ENCODE measurements at regions not wholly inside any gene's neighbourhood (a gene's known extent, or its start where the extent isn't known, plus 50 kb on each side); places are given as distances from the start of the nearest gene placed in this dataset.

DNA sequence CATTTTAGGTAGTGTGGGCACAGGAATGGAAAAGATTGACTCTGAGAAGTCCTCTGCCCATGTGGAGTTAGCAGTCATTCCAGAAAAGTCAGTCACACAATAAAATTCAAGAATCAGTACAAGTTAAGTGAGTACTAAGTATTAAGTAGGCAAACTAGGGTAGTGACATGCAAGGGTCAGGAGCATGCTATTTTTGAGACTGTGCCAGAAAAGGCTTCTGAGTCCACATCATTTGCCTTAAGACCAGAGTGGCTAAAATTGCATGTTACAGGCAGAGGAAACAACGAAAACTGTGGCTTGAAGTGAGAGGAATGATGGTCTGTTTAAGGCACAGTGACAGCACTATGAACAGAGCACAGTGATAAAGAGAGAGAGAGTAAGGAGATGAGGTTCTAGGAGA is 108.9 kb downstream of the SLC6A15 start:
- TF ChIP-seq, protein P1, sequence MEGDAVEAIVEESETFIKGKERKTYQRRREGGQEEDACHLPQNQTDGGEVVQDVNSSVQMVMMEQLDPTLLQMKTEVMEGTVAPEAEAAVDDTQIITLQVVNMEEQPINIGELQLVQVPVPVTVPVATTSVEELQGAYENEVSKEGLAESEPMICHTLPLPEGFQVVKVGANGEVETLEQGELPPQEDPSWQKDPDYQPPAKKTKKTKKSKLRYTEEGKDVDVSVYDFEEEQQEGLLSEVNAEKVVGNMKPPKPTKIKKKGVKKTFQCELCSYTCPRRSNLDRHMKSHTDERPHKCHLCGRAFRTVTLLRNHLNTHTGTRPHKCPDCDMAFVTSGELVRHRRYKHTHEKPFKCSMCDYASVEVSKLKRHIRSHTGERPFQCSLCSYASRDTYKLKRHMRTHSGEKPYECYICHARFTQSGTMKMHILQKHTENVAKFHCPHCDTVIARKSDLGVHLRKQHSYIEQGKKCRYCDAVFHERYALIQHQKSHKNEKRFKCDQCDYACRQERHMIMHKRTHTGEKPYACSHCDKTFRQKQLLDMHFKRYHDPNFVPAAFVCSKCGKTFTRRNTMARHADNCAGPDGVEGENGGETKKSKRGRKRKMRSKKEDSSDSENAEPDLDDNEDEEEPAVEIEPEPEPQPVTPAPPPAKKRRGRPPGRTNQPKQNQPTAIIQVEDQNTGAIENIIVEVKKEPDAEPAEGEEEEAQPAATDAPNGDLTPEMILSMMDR (IDR thresholded peaks at IDR 0.05): no peak
- no peak for TF ChIP-seq POLR2A (IDR thresholded peaks at IDR 0.05)
